Thymus (tissue), 11 donors: ENCODE measurements at regions not wholly inside any gene's neighbourhood (a gene's known extent, or its start where the extent isn't known, plus 50 kb on each side); places are given as distances from the start of the nearest gene placed in this dataset.
"Not testable (repeated sequence)": the region's sequence is repeated elsewhere in the genome, so short reads cannot be mapped to it uniquely, and the experiment has no call there.

ENCODE experiments used
- DNase-seq, 9 donors: peaks; one replicate each; pipeline ENCODE4 v3.0.0-alpha.2; 2013; ENCODE audit warnings: low spot score in 9 of 9, low read depth in 6 of 9, missing footprints in 1 of 9
- H3K27ac ChIP-seq, 2 donors: one replicate each; pipeline ENCODE4 v1.5.1; 2013; ENCODE audit warnings: control low read depth in 1 of 2, low read depth in 1 of 2, low read length in 1 of 2, mild to moderate bottlenecking in 1 of 2, moderate library complexity in 1 of 2
- H3K27me3 ChIP-seq, 2 donors: one replicate each; pipeline ENCODE4 v1.5.1; 2013; ENCODE audit warnings: low read length in 1 of 2; ENCODE audit not compliant: control insufficient read depth in 2 of 2, insufficient read depth in 1 of 2
- H3K36me3 ChIP-seq, 2 donors: one replicate each; pipeline ENCODE4 v1.5.1; 2013; ENCODE audit warnings: low read length in 1 of 2, mild to moderate bottlenecking in 1 of 2, moderate library complexity in 1 of 2; ENCODE audit not compliant: control insufficient read depth in 2 of 2, insufficient read depth in 2 of 2
- H3K4me1 ChIP-seq, 2 donors: one replicate each; pipeline ENCODE4 v1.5.1; 2013; ENCODE audit warnings: low read length in 2 of 2; ENCODE audit not compliant: control insufficient read depth in 2 of 2, insufficient read depth in 2 of 2
- H3K4me3 ChIP-seq, 2 donors: one replicate each; pipeline ENCODE4 v1.5.1; 2013; ENCODE audit warnings: low read length in 2 of 2, control low read depth in 1 of 2, mild to moderate bottlenecking in 1 of 2
- H3K9me3 ChIP-seq, 2 donors: one replicate each; pipeline ENCODE4 v1.5.1; 2013; ENCODE audit warnings: low read length in 1 of 2, mild to moderate bottlenecking in 1 of 2; ENCODE audit not compliant: control insufficient read depth in 2 of 2, insufficient read depth in 1 of 2
- WGBS: extraction: QIAGEN DNeasy Blood & Tissue Kit; methylation state at CpG from one replicate; pipeline ENCODE4 v1.1.7; 2013; 5-methylcytosine and 5-hydroxymethylcytosine counted together
- donor health status: healthy.

GRCh38 chr10:2207246-2207922 lies 470.1 kb upstream of the ADARB2 start:
- WGBS, result 96% methylated on average over 27 of the region's 27 CpGs
- Histone ChIP-seq H3K36me3 (no peaks in the 10 kb centered on the region), H3K4me1 (no peaks in the 10 kb centered on the region)

DNA sequence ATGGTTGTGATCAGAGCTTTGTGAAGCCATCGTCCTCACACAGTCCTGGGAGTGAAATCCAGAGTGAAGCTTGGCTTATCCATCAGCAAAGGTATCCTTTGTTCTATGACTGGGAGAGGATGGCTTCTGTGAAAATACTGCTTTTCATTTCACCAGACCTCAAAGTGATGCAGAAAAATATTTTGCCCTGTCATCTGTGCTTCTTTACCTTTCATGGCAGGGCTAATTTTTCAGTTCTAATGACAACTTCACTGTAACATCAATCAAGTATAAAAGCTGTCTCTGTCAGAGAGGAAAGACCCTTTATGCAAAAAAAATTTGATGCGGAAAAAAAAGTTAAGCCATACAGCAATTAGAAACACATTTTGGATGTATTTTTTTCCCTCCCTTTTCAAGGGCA lies 468.1 kb upstream of the ADARB2 start:
- H3K27me3 ChIP-seq, result no peaks in the 10 kb centered on the region
- peaks cover 0 to 5% of the 10 kb centered on the region in 2 donors for H3K9me3 ChIP-seq
- no peaks in the 10 kb centered on the region for H3K4me1 ChIP-seq
- H3K36me3 ChIP-seq, result no peaks in the 10 kb centered on the region
- DNase-seq, result peak in 1 of 9 donors; percentile 1
- H3K27ac ChIP-seq, result no peak overlapping the region
- 85% methylated on average over 2 of the region's 2 CpGs for WGBS
- H3K4me3 ChIP-seq, result no peak overlapping the region

More at GRCh38 chr10:2207246-2207922, 470.1 kb upstream of the ADARB2 start:
- H3K4me3 ChIP-seq, result no peak overlapping the region
- DNase-seq, result no peak
- peaks cover 0 to 5% of the 10 kb centered on the region in 2 donors for H3K9me3 ChIP-seq
- no peaks in the 10 kb centered on the region for H3K27me3 ChIP-seq
- H3K27ac ChIP-seq, result no peak overlapping the region

DNA sequence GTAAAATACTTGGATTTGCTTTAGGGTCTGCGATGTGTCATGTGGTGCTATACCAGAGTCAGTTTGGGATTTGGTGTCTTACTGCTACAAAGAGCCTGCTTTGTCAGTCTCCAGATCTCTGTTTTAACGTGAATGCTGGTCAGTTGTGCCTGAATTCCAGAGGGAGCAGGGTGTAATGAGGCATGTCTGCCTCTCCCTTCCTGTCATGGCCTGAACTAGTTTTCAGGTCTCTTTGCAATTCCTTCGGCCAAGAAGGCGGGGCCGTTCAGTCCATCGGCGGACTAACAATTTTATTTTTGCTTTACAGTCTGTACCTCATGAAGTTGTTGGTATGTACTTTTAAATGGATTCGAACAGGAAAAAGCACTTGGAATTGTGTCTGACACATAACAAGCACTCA lies 465.1 kb upstream of the ADARB2 start:
- no peaks in the 10 kb centered on the region for H3K36me3 ChIP-seq
- WGBS, result 59% methylated on average over 8 of the region's 8 CpGs
- no peak overlapping the region for H3K4me3 ChIP-seq
- H3K9me3 ChIP-seq, result peaks cover 0 to 3% of the 10 kb centered on the region in 2 donors
- no peak overlapping the region for H3K27ac ChIP-seq
- H3K4me1 ChIP-seq, result no peaks in the 10 kb centered on the region
- DNase-seq, result no peak
- no peaks in the 10 kb centered on the region for H3K27me3 ChIP-seq

GRCh38 chr10:2201534-2202099 lies 464.3 kb upstream of the ADARB2 start:
- Histone ChIP-seq H3K9me3 (no peaks in the 10 kb centered on the region), H3K27me3 (no peaks in the 10 kb centered on the region), H3K36me3 (no peaks in the 10 kb centered on the region), H3K4me3 (no peak overlapping the region), H3K4me1 (no peaks in the 10 kb centered on the region), H3K27ac (no peak overlapping the region)
- DNase-seq, result no peak
- 90% methylated on average over 6 of the region's 6 CpGs for WGBS

DNA sequence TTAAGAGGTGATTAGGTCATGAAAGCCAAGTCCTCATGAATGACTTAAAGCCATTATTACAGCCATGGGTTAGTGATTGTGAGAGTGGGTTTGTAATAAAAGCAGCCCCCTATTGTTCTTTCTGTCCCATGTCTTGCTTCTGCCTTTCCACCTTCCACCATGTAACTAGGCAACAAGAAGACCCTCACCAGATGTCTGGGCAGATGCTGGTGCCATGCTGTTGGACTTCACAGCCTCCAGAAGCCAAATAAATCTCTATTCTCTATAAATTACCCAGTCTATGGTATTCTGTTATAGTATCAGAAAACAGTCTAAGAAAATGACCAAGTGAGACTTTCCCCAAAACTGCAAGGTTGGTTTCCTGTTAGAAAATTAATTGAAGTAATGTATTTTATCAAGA lies 460.3 kb upstream of the ADARB2 start:
- H3K36me3 ChIP-seq, result no peaks in the 10 kb centered on the region
- DNase-seq, result no peak
- H3K4me1 ChIP-seq, result no peaks in the 10 kb centered on the region
- no peak overlapping the region for H3K4me3 ChIP-seq
- no peak overlapping the region for H3K27ac ChIP-seq
- H3K27me3 ChIP-seq, result no peaks in the 10 kb centered on the region
- no peaks in the 10 kb centered on the region for H3K9me3 ChIP-seq

- Histone ChIP-seq H3K4me1 (no peaks in the 10 kb centered on the region), H3K27ac (no peak overlapping the region), H3K4me3 (no peak overlapping the region), H3K27me3 (no peaks in the 10 kb centered on the region), H3K9me3 (no peaks in the 10 kb centered on the region), H3K36me3 (no peaks in the 10 kb centered on the region)
- 87% methylated on average over 4 of the region's 4 CpGs for WGBS
- DNase-seq, result no peak
These were observed 458.9 kb upstream of the ADARB2 start for GRCh38 chr10:2196272-2196671.

- WGBS, result 70% methylated on average over 4 of the region's 4 CpGs
These were observed 452.0 kb upstream of the ADARB2 start for GRCh38 chr10:2189356-2189755.

GRCh38 chr10:2188371-2188770 lies 451.0 kb upstream of the ADARB2 start:
- DNase-seq, result no peak
- Histone ChIP-seq H3K27me3 (no peaks in the 10 kb centered on the region), H3K36me3 (no peaks in the 10 kb centered on the region)

More at GRCh38 chr10:2189356-2189755, 452.0 kb upstream of the ADARB2 start:
- not testable (repeated sequence) for H3K9me3 ChIP-seq, H3K36me3 ChIP-seq, DNase-seq, H3K4me3 ChIP-seq, H3K27me3 ChIP-seq, H3K4me1 ChIP-seq, H3K27ac ChIP-seq

DNA sequence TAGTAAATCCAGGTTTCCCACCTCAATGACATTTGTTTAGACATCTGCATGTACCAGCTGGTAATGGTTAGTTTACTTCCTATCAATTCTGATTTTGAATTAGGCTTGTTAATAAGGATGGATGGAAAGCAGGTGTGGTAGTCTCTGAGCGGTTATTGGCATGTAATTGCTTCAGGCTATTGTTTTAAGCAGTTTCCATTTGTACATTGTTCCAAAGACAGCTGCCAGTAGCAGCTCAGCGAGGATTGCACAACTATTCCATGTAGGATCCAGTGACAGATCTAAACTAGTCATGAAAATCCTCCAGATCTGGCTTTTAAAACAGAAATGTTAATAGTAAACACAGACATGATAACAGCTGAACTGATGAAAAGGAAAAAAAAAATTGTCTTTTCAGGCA lies 436.0 kb upstream of the ADARB2 start:
- H3K9me3 ChIP-seq, result no peaks in the 10 kb centered on the region
- H3K4me1 ChIP-seq, result no peaks in the 10 kb centered on the region
- H3K27me3 ChIP-seq, result no peaks in the 10 kb centered on the region
- H3K27ac ChIP-seq, result no peak overlapping the region
- no peak overlapping the region for H3K4me3 ChIP-seq
- 81% methylated on average over 2 of the region's 2 CpGs for WGBS
- H3K36me3 ChIP-seq, result no peaks in the 10 kb centered on the region
- DNase-seq, result no peak

More at GRCh38 chr10:2188371-2188770, 451.0 kb upstream of the ADARB2 start:
- no peaks in the 10 kb centered on the region for H3K9me3 ChIP-seq
- no peak overlapping the region for H3K4me3 ChIP-seq
- WGBS, result 93% methylated on average over 4 of the region's 4 CpGs
- no peak overlapping the region for H3K27ac ChIP-seq
- no peaks in the 10 kb centered on the region for H3K4me1 ChIP-seq
